ENCODE measurements at regions not wholly inside any gene's neighbourhood (a gene's known extent, or its start where the extent isn't known, plus 50 kb on each side); places are given as distances from the start of the nearest gene placed in this dataset.

DNA sequence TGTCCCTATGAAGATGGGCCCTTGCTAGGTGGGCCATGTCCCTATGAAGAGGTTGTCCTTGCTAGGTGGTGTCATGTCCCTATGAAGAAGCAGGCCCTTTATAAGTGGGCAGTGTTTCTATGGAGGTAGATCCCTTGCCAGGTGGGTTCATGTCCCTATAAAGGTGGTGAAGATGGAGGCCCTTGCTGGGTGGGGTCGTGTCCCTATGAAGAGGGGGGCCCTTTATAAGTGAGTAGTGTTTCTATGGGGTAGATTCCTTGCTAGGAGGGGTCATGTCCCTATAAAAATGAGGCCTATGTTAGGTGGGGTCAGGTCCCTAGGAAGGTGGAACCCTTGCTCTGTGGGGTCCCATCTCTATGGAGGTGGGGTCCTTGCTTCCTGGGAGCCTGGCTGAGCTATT is 283.4 kb upstream of the IRX2 start:
- Mint-ChIP-seq H3K36me3 (ENCODE audit: insufficient read depth) (no peaks in the 10 kb centered on the region), H3K27ac (no peak overlapping the region), H3K4me3 (ENCODE audit: low read depth) (no peak overlapping the region), H3K4me1 (ENCODE audit: low read depth) (no peaks in the 10 kb centered on the region), H3K9me3 (ENCODE audit: low read depth) (peaks cover 3% of the 10 kb centered on the region), H3K27me3 (peaks cover 15% of the 10 kb centered on the region)
- DNase-seq (ENCODE audit: low spot score, unreplicated experiment): no peak
- TF ChIP-seq, protein P1, sequence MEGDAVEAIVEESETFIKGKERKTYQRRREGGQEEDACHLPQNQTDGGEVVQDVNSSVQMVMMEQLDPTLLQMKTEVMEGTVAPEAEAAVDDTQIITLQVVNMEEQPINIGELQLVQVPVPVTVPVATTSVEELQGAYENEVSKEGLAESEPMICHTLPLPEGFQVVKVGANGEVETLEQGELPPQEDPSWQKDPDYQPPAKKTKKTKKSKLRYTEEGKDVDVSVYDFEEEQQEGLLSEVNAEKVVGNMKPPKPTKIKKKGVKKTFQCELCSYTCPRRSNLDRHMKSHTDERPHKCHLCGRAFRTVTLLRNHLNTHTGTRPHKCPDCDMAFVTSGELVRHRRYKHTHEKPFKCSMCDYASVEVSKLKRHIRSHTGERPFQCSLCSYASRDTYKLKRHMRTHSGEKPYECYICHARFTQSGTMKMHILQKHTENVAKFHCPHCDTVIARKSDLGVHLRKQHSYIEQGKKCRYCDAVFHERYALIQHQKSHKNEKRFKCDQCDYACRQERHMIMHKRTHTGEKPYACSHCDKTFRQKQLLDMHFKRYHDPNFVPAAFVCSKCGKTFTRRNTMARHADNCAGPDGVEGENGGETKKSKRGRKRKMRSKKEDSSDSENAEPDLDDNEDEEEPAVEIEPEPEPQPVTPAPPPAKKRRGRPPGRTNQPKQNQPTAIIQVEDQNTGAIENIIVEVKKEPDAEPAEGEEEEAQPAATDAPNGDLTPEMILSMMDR (IDR thresholded peaks at IDR 0.05; ENCODE audit: unreplicated experiment): no peak

DNA sequence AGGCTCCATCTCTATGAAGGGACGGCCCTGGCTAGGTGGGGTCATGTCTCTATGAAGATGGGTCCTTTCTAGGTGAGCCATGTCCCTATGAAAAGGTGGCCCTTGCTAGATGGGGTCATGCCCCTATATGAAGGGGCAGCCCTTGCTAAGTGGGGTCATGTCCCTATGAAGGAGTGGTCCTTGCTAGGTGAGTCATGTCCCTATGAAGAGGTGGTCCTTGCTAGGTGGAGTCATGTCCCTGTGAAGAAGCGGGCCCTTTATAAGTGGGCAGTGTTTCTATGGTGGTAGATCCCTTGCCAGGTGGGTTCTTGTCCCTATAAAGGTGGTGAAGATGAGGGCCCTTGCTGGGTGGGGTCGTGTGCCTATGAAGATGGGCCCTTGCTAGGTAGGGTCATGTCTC is 283.0 kb upstream of the IRX2 start:
- no peak overlapping the region for H3K27ac Mint-ChIP-seq
- H3K27me3 Mint-ChIP-seq: peaks cover 17% of the 10 kb centered on the region
- H3K4me3 Mint-ChIP-seq (ENCODE audit: low read depth): no peak overlapping the region
- no peak for DNase-seq (ENCODE audit: low spot score, unreplicated experiment)
- peaks cover 3% of the 10 kb centered on the region for H3K9me3 Mint-ChIP-seq (ENCODE audit: low read depth)
- TF ChIP-seq, protein P1 (IDR thresholded peaks at IDR 0.05; ENCODE audit: unreplicated experiment): no peak
- H3K4me1 Mint-ChIP-seq (ENCODE audit: low read depth): no peaks in the 10 kb centered on the region
- H3K36me3 Mint-ChIP-seq (ENCODE audit: insufficient read depth): no peaks in the 10 kb centered on the region

DNA sequence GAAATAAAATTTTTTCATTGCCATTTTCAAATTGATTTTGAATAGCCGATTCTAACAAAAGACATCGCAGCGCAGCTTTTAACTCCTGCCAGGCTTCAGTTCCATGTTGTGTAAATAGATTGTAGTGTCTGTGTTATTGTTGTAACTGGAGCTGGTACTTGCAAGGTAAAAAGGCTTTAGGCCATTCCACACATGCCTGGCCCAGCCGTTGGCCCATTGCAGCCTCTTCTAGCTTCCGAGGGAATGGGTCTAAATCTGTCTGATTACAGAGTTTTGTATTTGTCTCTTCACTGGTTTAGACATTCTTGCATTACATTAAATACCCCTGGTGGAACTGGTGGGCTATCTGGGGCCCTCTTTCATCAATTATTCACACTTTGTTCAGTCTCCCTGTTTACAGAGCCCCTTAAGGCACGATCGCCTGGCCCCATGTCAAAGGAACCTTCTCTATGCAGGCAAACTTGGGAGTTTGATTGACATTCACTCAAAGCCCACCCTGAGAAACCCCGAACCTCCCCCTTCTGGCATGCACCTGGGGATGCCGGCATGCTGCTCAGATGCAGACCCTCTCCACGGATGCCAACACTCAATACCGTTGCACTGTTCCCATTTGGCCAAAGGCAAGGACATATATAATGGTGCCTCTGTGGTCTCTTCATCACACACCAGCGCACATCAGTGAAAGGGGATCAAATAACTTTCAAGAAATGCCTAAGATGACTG is 281.7 kb upstream of the IRX2 start:
- no peaks in the 10 kb centered on the region for H3K36me3 Mint-ChIP-seq (ENCODE audit: insufficient read depth)
- H3K27ac Mint-ChIP-seq: no peak overlapping the region
- TF ChIP-seq, protein P1 (IDR thresholded peaks at IDR 0.05; ENCODE audit: unreplicated experiment): no peak
- H3K9me3 Mint-ChIP-seq (ENCODE audit: low read depth): peaks cover 3% of the 10 kb centered on the region
- H3K4me3 Mint-ChIP-seq (ENCODE audit: low read depth): no peak overlapping the region
- peaks cover 25% of the 10 kb centered on the region for H3K27me3 Mint-ChIP-seq
- no peak for DNase-seq (ENCODE audit: low spot score, unreplicated experiment)
- H3K4me1 Mint-ChIP-seq (ENCODE audit: low read depth): no peaks in the 10 kb centered on the region

DNA sequence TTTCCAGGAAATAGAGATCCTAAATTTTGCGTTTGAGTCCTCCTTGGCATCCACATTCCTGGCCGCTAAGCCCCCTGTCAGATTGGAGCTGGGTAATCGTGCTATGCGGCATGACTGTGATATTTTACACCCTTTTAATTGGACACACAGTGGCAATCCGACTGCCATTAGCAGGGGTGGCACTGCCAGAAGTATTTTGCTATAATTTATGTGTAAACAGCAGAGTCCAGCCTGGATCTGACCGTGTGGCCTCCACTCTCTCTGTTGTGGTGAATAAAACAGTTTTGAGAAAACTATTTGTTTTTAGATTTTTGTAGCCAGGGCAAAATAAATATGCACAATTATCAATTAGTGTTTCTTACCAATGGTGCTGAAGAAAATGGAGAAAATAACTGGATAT is 281.0 kb upstream of the IRX2 start:
- H3K4me3 Mint-ChIP-seq (ENCODE audit: low read depth): no peak overlapping the region
- H3K27ac Mint-ChIP-seq: no peak overlapping the region
- DNase-seq (ENCODE audit: low spot score, unreplicated experiment): no peak
- TF ChIP-seq, protein P1 (IDR thresholded peaks at IDR 0.05; ENCODE audit: unreplicated experiment): no peak
- H3K4me1 Mint-ChIP-seq (ENCODE audit: low read depth): no peaks in the 10 kb centered on the region
- no peaks in the 10 kb centered on the region for H3K36me3 Mint-ChIP-seq (ENCODE audit: insufficient read depth)
- H3K27me3 Mint-ChIP-seq: peaks cover 22% of the 10 kb centered on the region
- no peaks in the 10 kb centered on the region for H3K9me3 Mint-ChIP-seq (ENCODE audit: low read depth)

DNA sequence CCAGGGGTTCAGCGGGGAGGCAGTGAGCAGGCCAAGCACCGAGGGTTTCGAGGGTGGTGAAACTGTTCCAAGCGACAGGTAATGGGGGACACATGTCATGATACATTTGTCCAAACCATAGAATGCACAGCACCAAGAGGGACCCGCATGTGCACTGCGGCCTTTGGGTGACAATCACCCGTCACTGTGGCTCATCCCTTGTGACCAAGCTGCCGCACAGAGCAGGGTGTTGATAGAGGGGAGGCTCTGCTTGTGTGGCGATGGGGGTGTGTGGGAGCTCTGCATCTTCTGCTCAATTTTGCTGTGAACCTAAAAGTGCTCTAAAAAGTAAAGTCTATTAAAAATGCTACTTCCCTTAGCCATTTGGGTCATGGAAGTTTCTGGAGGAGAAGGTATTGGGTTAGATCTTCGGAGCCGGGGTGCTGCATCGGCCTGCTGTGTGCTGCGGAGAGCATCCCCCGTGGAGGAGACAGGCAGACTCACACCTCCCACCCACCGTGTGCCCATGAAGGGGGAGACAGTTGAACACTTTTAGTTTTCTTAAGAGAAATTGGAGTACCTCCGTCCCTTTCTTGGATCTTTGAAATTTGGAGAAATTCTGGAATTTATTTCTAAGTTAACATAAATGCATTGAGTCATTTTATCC is 280.4 kb upstream of the IRX2 start:
- TF ChIP-seq, protein P1 (IDR thresholded peaks at IDR 0.05; ENCODE audit: unreplicated experiment): no peak
- Mint-ChIP-seq H3K27ac (no peak overlapping the region), H3K27me3 (peaks cover 22% of the 10 kb centered on the region), H3K36me3 (ENCODE audit: insufficient read depth) (no peaks in the 10 kb centered on the region), H3K4me1 (ENCODE audit: low read depth) (no peaks in the 10 kb centered on the region), H3K4me3 (ENCODE audit: low read depth) (no peak overlapping the region), H3K9me3 (ENCODE audit: low read depth) (no peaks in the 10 kb centered on the region)
- DNase-seq (ENCODE audit: low spot score, unreplicated experiment): no peak
